ENCODE measurements at regions not wholly inside any gene's neighbourhood (a gene's known extent, or its start where the extent isn't known, plus 50 kb on each side); places are given as distances from the start of the nearest gene placed in this dataset.

GRCh38 chr13:80235166-80235966, 105.6 kb downstream of the SPRY2 start:
- no peak for DNase-seq

- no peak for DNase-seq
Measured at GRCh38 chr13:80227645-80228044, 113.3 kb downstream of the SPRY2 start.

GRCh38 chr13:80226645-80227044, 114.3 kb downstream of the SPRY2 start:
- DNase-seq, result no peak

GRCh38 chr13:80224468-80224867, 116.5 kb downstream of the SPRY2 start:
- no peak for DNase-seq

- no peak for DNase-seq
Measured at GRCh38 chr13:80217614-80218456, 123.1 kb downstream of the SPRY2 start.

GRCh38 chr13:80215368-80215767, 125.6 kb downstream of the SPRY2 start:
- no peak for DNase-seq

- no peak for DNase-seq
Measured at GRCh38 chr13:80214521-80214991, 126.4 kb downstream of the SPRY2 start.

- no peak for DNase-seq
Measured at GRCh38 chr13:80214050-80214449, 126.9 kb downstream of the SPRY2 start.

GRCh38 chr13:80213201-80213600, 127.7 kb downstream of the SPRY2 start:
- no peak for DNase-seq

GRCh38 chr13:80211566-80211965, 129.4 kb downstream of the SPRY2 start:
- no peak for DNase-seq

- no peak for DNase-seq
Measured at GRCh38 chr13:80204642-80205041, 136.3 kb downstream of the SPRY2 start.

GRCh38 chr13:80203496-80203895, 137.4 kb downstream of the SPRY2 start:
- no peak for DNase-seq

- no peak for DNase-seq
Measured at GRCh38 chr13:80201694-80202468, 139.0 kb downstream of the SPRY2 start.

GRCh38 chr13:80199585-80200292, 141.2 kb downstream of the SPRY2 start:
- DNase-seq, result no peak

GRCh38 chr13:80199067-80199466, 141.9 kb downstream of the SPRY2 start:
- no peak for DNase-seq

- no peak for DNase-seq
Measured at GRCh38 chr13:80196756-80197155, 144.2 kb downstream of the SPRY2 start.

GRCh38 chr13:80195649-80196048, 145.3 kb downstream of the SPRY2 start:
- no peak for DNase-seq

GRCh38 chr13:80189889-80190597, 150.9 kb downstream of the SPRY2 start:
- DNase-seq, result no peak

GRCh38 chr13:80180740-80181355, 160.1 kb downstream of the SPRY2 start:
- DNase-seq, result no peak

- no peak for DNase-seq
Measured at GRCh38 chr13:80177327-80177726, 163.6 kb downstream of the SPRY2 start.

- peak; percentile 2 for DNase-seq
Measured at GRCh38 chr13:80173224-80173623, 167.7 kb downstream of the SPRY2 start.
